HCT116 (cell line): ENCODE measurements at regions not wholly inside any gene's neighbourhood (a gene's known extent, or its start where the extent isn't known, plus 50 kb on each side); places are given as distances from the start of the nearest gene placed in this dataset.

Source experiments
- ATAC-seq: fragments of 200-7000 bp; cut with Tn5 transposase; 2 replicates; pipeline ENCODE4 v1.9.1; 2020; ENCODE audit warnings: mild to moderate bottlenecking, moderate library complexity
- BruUV-seq: library from RNA; stranded (reverse); fragments of 400-500 nt; replicated peaks from 2 replicates; lab custom pipeline; 2021; lab: Mats Ljungman, UMichigan
- CTCF ChIA-PET: fragments of 300-600 bp; sonication (Branson Sonifier 250); formaldehyde crosslinking; loops from one replicate; lab custom pipeline; 2021; ENCODE audit warnings: antibody characterized with exemption; lab: Charles Lee
- POLR2A ChIA-PET: fragments of 300-600, 350-600 bp; sonication (Branson Sonifier 250); formaldehyde crosslinking; loops from one replicate; lab custom pipeline; 2021; ENCODE audit warnings: antibody characterized with exemption; lab: Charles Lee
- RAD21 ChIA-PET, 2 experiments: fragments of 300-600 bp; sonication (Branson Sonifier 250); formaldehyde crosslinking; loops; one replicate each; lab custom pipeline; 2023; ENCODE audit warnings: low total read pairs in 2 of 2; ENCODE audit not compliant: uncharacterized antibody in 2 of 2, unreplicated experiment in 2 of 2, low non-redundant PET in 1 of 2; lab: Charles Lee
- DNase-seq: peaks from one replicate; pipeline ENCODE4 v3.0.0-alpha.2; 2010; ENCODE audit warnings: low read depth, low spot score
- H2AFZ ChIP-seq: fragments of 200-600 bp; shearing (Covaris generic), sonication (generic); 2 replicates; pipeline ENCODE4 v1.6.1; 2017; ENCODE audit warnings: low read depth, mixed run types, mixed read lengths, antibody characterized with exemption, low read length; ENCODE audit not compliant: poor library complexity, severe bottlenecking
- H3K27ac ChIP-seq: 2 replicates; pipeline ENCODE4 v1.5.1; 2012; ENCODE audit warnings: low read depth, low read length
- H3K27me3 ChIP-seq: fragments of 200-600 bp; sonication (generic); 2 replicates; pipeline ENCODE4 v1.6.1; 2016; ENCODE audit warnings: mixed run types, low read length, mixed read lengths; ENCODE audit not compliant: insufficient read depth
- H3K36me3 ChIP-seq, 2 experiments: fragments of 200-500 bp in 1 of 2; fragments of 200-600 bp in 1 of 2; sonication (Bioruptor generic) in 1 of 2; sonication (generic) in 1 of 2; 2 replicates each; pipeline versions ENCODE4 v1.5.1 to v1.6.1; 2014 to 2016; ENCODE audit warnings: low read length in 2 of 2, inconsistent platforms in 1 of 2, mixed read lengths in 1 of 2, mixed run types in 1 of 2; ENCODE audit not compliant: insufficient read depth in 2 of 2, control insufficient read depth in 1 of 2
- H3K4me1 ChIP-seq, 2 experiments: fragments of 200-600 bp in 1 of 2; sonication (generic) in 1 of 2; 2 replicates each; pipeline versions ENCODE4 v1.5.1 to v1.6.1; 2012 to 2017; ENCODE audit warnings: low read length in 2 of 2, inconsistent platforms in 1 of 2, mild to moderate bottlenecking in 1 of 2, mixed read lengths in 1 of 2, mixed run types in 1 of 2, moderate library complexity in 1 of 2; ENCODE audit not compliant: insufficient read depth in 2 of 2, control insufficient read depth in 1 of 2
- H3K4me2 ChIP-seq: fragments of 200-600 bp; sonication (generic); 2 replicates; pipeline ENCODE4 v1.6.1; 2017; ENCODE audit warnings: mixed run types, low read length, mixed read lengths
- H3K4me3 ChIP-seq, 2 experiments: fragments of 200-600 bp in 1 of 2; sonication (generic) in 1 of 2; replicated peaks in 1 of 2; 2 replicates each; pipeline ENCODE4 v1.5.1; 2011 to 2016; ENCODE audit warnings: low read length in 2 of 2, control low read depth in 1 of 2, low read depth in 1 of 2, mild to moderate bottlenecking in 1 of 2, mixed read lengths in 1 of 2, mixed run types in 1 of 2
- H3K79me2 ChIP-seq: fragments of 200-600 bp; sonication (generic); 2 replicates; pipeline ENCODE4 v1.6.1; 2017; ENCODE audit warnings: mild to moderate bottlenecking, mixed run types, low read length, moderate library complexity, mixed read lengths; ENCODE audit not compliant: insufficient read depth
- H3K9ac ChIP-seq: fragments of 200-600 bp; sonication (generic); 2 replicates; pipeline ENCODE4 v1.6.1; 2016; ENCODE audit warnings: low read length, mixed read lengths
- H3K9me2 ChIP-seq: fragments of 200-600 bp; sonication (generic), shearing (Covaris generic); 2 replicates; pipeline ENCODE4 v1.6.1; 2017; ENCODE audit warnings: mixed run types, mild to moderate bottlenecking, moderate library complexity; ENCODE audit not compliant: insufficient read depth
- H3K9me3 ChIP-seq, 2 experiments: fragments of 200-500 bp in 1 of 2; fragments of 200-600 bp in 1 of 2; sonication (Bioruptor generic) in 1 of 2; sonication (generic) in 1 of 2; 2 replicates each; pipeline ENCODE4 v1.6.1; 2014 to 2017; ENCODE audit warnings: low read length in 2 of 2, mixed read lengths in 2 of 2, inconsistent platforms in 1 of 2, low read depth in 1 of 2, mild to moderate bottlenecking in 1 of 2, mixed run types in 1 of 2, moderate library complexity in 1 of 2; ENCODE audit not compliant: control insufficient read depth in 1 of 2, insufficient read depth in 1 of 2
- H4K20me1 ChIP-seq: fragments of 200-600 bp; sonication (generic), shearing (Covaris generic); 2 replicates; pipeline ENCODE4 v1.6.1; 2017; ENCODE audit warnings: mixed run types, mild to moderate bottlenecking, moderate library complexity; ENCODE audit not compliant: insufficient read depth
- CTCF ChIP-seq, 3 experiments: fragments of 200-600 bp in 1 of 3; sonication (generic) in 1 of 3; IDR thresholded peaks in 2 of 3; conservative IDR thresholded peaks in 1 of 3; 2 replicates each; pipeline ENCODE4 v1.5.1; 2012 to 2017; ENCODE audit warnings: low read depth in 2 of 3, low read length in 2 of 3, antibody characterized with exemption in 1 of 3, borderline replicate concordance in 1 of 3, control low read depth in 1 of 3, mild to moderate bottlenecking in 1 of 3, mixed read lengths in 1 of 3, mixed run types in 1 of 3, moderate library complexity in 1 of 3; ENCODE audit not compliant: insufficient read depth in 1 of 3
- EGR1 ChIP-seq: IDR thresholded peaks from 2 replicates; pipeline ENCODE4 v1.6.1; 2012; ENCODE audit warnings: low read depth
- ELF1 ChIP-seq: IDR thresholded peaks from 2 replicates; pipeline ENCODE4 v1.6.1; 2012; ENCODE audit warnings: low read depth, borderline replicate concordance
- FOSL1 ChIP-seq: IDR thresholded peaks from 2 replicates; pipeline ENCODE4 v1.6.1; 2012; ENCODE audit warnings: low read depth
- SRF ChIP-seq: IDR thresholded peaks from 2 replicates; pipeline ENCODE4 v1.6.1; 2012; ENCODE audit warnings: low read depth
- ZBTB33 ChIP-seq: IDR thresholded peaks from 2 replicates; pipeline ENCODE4 v1.6.1; 2011; ENCODE audit warnings: mild to moderate bottlenecking, low read length, moderate library complexity; ENCODE audit not compliant: insufficient replicate concordance; ENCODE audit errors: extremely low read depth
- ZFX ChIP-seq: fragments of 450-650 bp; IDR thresholded peaks from 2 replicates; pipeline ENCODE4 v1.6.1; 2017
- intact Hi-C: fragments of 100-400 bp; cut with micrococcal nuclease; formaldehyde crosslinking; loops from 2 replicates; pipeline ENCODE4 v1.10.0; 2022

- Histone ChIP-seq H3K4me3 (no peak overlapping the region), H3K9me2 (no peaks in the 10 kb centered on the region), H3K27me3 (no peaks in the 10 kb centered on the region), H3K9ac (0 out of 2 replicates have a peak overlapping the region, but pooled peaks have one; percentile 6), H4K20me1 (no peaks in the 10 kb centered on the region), H3K4me2 (no peak overlapping the region), H3K27ac (no peak overlapping the region), H2AFZ (peak overlapping the region; percentile 19), H3K9me3 (no peaks in the 10 kb centered on the region), H3K36me3 (no peaks in the 10 kb centered on the region), H3K79me2 (no peaks in the 10 kb centered on the region), H3K4me1 (peaks cover 26 to 77% of the 10 kb centered on the region in 2 experiments)
- BruUV-seq: no TSS peak
- DNase-seq (no peak), ATAC-seq (no peak)
- ChIA-PET POLR2A (interaction anchor here (1.2 kb wide), 1 partner anchor 67 kb away, joined by 3 read pairs; no protein-coding TSS in a partner anchor), RAD21 (no interaction called here), CTCF (interaction anchor here (0.9 kb wide), 1 partner anchor 9 kb away, joined by 3 read pairs; no protein-coding TSS in a partner anchor)
- no peak for TF ChIP-seq FOSL1
- TF ChIP-seq ZFX: peak; percentile 11; the same call in 1 of the 2 replicates
- intact Hi-C loops: loop anchor here (5.0 kb wide), 2 partner anchors 103 to 193 kb away; no protein-coding TSS in a partner anchor
Observed at GRCh38 chr1:94608852-94609530, 67.4 kb upstream of the F3 start.

GRCh38 chr1:94608142-94608851, 66.7 kb upstream of the F3 start:
- intact Hi-C loops: loop anchor here (5.0 kb wide), 2 partner anchors 104 to 194 kb away; no protein-coding TSS in a partner anchor
- CTCF ChIA-PET: no interaction called here
- DNase-seq: no peak
- POLR2A ChIA-PET: interaction anchor here (1.2 kb wide), 1 partner anchor 66 kb away, joined by 3 read pairs; no protein-coding TSS in a partner anchor
- H3K9me3 ChIP-seq: no peaks in the 10 kb centered on the region
- H3K27ac ChIP-seq: peak overlapping the region; percentile 11; the same call in 1 of the 2 replicates
- TF ChIP-seq CTCF (IDR thresholded peaks at IDR 0.05 in 2 of 3, conservative IDR thresholded peaks at IDR 0.05 in 1 of 3; ENCODE audit: borderline replicate concordance in 1 of 3, insufficient read depth in 1 of 3, low read depth in 2 of 3, low read length in 2 of 3): no peak
- no peak for TF ChIP-seq FOSL1
- no peak for TF ChIP-seq SRF
- TF ChIP-seq ZFX: peak; percentile 35
- no peak for TF ChIP-seq EGR1
- TF ChIP-seq ZBTB33: no peak
- no peak for TF ChIP-seq ELF1
- H2AFZ ChIP-seq: peak overlapping the region; percentile 19
- RAD21 ChIA-PET: no interaction called here
- 0 out of 2 replicates have a peak overlapping the region, but pooled peaks have one; percentile 22 for H3K9ac ChIP-seq
- no peaks in the 10 kb centered on the region for H3K27me3 ChIP-seq
- H4K20me1 ChIP-seq: no peaks in the 10 kb centered on the region
- H3K4me3 ChIP-seq: no peak overlapping the region
- ATAC-seq: no peak
- H3K79me2 ChIP-seq: no peaks in the 10 kb centered on the region
- H3K4me2 ChIP-seq: peak overlapping the region; percentile 48
- peaks cover 26 to 83% of the 10 kb centered on the region in 2 experiments for H3K4me1 ChIP-seq
- no peaks in the 10 kb centered on the region for H3K36me3 ChIP-seq
- no TSS peak for BruUV-seq
- no peaks in the 10 kb centered on the region for H3K9me2 ChIP-seq
